HTR-8/SVneo (cell line): ENCODE measurements at regions not wholly inside any gene's neighbourhood (a gene's known extent, or its start where the extent isn't known, plus 50 kb on each side); places are given as distances from the start of the nearest gene placed in this dataset.

Experiments
- DNase-seq: peaks from one replicate; pipeline ENCODE4 v3.0.0; 2011; ENCODE audit warnings: low spot score, mixed read lengths; ENCODE audit not compliant: insufficient read length
- FAIRE-seq: peaks from 2 replicates; lab custom pipeline; 2011; peaks lifted over from hg19 to GRCh38; lab: Jason Lieb, UNC

GRCh38 chr2:65507102-65508069 is 75.0 kb upstream of the SPRED2 start:
- no peak for FAIRE-seq
- no peak for DNase-seq

DNA sequence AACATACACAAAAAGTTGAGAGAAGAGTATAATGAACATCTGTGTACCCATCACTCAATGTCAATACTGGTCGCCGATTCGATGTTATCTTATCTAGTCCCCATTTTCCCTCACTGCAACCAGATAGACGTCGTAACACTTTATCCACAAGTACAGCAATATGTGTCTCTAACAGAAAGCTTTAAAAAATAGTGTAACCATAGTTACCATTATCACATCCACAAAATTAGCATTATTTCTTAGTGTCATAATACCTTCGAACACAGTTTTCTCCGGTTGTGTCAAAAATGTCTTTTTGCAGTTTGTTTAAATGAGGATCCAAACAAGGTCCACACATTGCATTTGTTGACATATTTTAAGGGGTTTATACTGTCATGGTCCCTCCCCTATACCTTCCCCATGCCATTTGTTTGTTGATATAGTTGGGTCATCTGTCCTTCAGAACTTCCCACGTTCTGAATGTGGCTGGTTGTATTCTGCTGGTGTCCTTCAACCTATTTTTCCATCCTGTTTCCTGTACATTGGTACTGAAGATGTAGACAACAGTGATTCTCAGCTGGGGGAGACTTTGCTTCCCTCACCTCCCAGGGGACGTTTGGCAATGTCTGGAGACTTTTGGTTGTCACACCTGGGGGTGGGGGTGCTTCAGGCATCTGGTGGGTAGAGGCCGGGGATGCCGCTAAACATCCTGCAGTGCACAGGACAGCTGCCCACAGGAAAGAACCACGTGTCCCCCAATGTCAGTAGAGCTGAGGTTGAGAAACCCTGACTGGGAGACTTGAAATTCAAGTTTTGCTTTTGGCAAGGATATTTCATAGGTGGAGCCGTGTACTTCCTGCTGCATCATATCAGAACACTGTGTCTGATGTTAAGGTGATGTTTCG is 72.7 kb upstream of the SPRED2 start:
- no peak for DNase-seq
- FAIRE-seq = no peak

GRCh38 chr2:65504201-65504600 is 71.8 kb upstream of the SPRED2 start:
- FAIRE-seq = no peak
- no peak for DNase-seq

DNA sequence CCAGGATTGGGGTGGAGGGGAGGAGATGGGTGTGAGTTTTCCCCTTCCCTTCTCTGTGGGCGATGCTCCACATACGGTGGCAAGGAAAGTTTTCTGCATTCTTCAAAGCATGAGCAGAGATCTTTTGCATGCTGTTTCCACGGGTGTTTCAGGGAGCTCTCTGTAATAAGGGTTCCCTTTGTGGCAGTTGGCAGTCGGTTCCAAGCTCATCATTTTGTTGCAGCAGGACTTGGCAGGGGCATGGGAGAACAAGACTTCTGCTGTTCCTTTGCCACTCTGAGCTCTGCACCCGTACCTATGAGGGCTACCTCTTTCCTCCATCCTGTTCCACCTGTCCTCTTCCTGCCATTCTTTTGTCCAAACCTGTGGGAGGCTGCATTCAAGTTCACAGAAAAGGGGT is 71.3 kb upstream of the SPRED2 start:
- FAIRE-seq = no peak
- DNase-seq = no peak

GRCh38 chr2:65501836-65502235 is 69.4 kb upstream of the SPRED2 start:
- no peak for DNase-seq
- no peak for FAIRE-seq

- FAIRE-seq (no peak), DNase-seq (no peak)
Observed at GRCh38 chr2:65501074-65501473, 68.7 kb upstream of the SPRED2 start.

- DNase-seq = no peak
- no peak for FAIRE-seq
Observed at GRCh38 chr2:65500310-65501040, 68.1 kb upstream of the SPRED2 start.

DNA sequence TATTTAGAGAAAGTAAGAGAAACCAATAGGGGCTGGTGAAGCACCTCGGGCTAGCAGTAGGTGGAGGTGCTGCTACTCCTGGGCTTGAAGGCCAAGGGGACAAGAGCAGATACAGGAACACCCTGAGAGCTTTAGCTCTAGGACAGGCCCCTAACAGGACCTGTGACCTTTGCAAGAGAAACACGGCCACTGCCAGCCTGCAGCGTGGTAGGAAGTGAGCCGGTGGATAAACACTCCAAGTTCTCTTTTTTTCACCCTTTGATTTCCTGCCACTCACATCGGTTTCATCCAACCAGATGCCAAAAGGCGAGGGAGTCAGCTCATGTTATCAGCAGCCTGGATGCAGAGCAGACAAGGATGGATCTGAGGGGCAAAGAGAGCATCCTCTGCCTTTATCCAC is 66.8 kb upstream of the SPRED2 start:
- no peak for DNase-seq
- FAIRE-seq = no peak

GRCh38 chr2:65498396-65498795 is 66.0 kb upstream of the SPRED2 start:
- no peak for FAIRE-seq

GRCh38 chr2:65495251-65495877 is 63.0 kb upstream of the SPRED2 start:
- FAIRE-seq = no peak
- DNase-seq = no peak

More at GRCh38 chr2:65498396-65498795, 66.0 kb upstream of the SPRED2 start:
- no peak for DNase-seq

GRCh38 chr2:65494078-65494477 is 61.7 kb upstream of the SPRED2 start:
- FAIRE-seq = no peak

DNA sequence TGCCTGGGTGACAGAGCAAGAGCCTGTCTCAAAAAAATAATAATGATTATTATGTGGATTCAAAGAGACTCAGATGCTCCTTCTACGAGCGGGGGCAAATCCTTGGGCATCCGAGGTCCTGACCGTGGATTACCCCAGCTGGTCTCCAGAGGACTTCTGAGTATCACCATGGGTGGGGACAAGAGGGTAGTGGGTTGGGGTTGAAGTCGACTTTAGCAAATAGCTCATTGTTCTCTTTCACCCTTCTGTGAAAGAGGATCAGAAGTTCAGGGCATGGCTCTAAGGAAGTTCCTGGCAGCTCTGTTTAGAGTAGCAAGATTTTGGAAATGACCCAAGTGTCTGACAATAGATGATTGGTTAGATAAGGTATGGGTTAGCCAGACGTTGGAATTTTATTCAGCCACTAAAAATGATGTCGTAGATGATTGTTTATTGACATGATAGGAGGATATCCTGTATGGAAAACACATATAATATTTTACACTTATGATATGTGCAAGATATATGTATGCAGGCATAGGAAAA is 59.0 kb upstream of the SPRED2 start:
- FAIRE-seq (no peak), DNase-seq (no peak)

More at GRCh38 chr2:65494078-65494477, 61.7 kb upstream of the SPRED2 start:
- no peak for DNase-seq

- no peak for FAIRE-seq
Observed at GRCh38 chr2:65490222-65490621, 57.8 kb upstream of the SPRED2 start.

DNA sequence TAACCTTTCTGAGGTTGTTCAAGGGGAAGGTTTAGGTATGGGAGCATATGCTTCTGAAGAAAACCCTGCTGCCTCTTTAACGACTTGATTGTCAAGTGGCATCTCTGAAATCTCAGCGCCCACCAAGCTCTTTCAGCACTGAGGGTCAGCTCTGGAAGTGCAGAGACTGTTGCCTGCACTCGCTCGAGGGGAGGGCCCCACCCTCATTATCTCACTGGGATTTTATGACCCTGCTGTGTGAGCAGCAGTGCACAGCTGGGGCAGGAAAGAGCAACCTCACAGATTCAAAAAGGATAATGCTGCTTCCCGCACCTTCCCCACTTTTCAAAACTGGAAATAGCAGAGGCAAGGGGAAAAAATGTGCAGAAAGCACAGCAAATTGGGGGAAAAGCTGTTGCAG is 56.9 kb upstream of the SPRED2 start:
- FAIRE-seq (no peak), DNase-seq (no peak)

More at GRCh38 chr2:65490222-65490621, 57.8 kb upstream of the SPRED2 start:
- no peak for DNase-seq

GRCh38 chr2:65488527-65488926 is 56.1 kb upstream of the SPRED2 start:
- FAIRE-seq (no peak), DNase-seq (no peak)

DNA sequence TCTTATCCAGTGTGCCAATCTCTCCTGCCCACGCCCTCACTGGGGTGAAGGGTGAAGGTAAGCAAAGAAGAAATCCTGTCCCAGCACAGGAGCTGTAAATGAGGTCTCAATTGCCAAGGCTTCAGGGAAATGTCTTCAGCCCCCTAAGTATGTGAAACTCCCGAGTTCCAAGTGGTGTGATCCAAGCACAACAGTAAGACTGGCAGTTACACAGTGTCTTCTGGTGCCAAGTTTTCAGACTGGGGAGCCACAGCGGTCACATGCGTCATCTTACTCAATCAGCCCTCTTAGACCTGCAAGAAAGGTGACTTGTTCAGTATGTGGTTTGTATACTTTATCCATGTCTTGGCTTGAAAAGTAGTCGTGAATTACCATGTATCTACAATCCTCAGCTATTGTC is 55.0 kb upstream of the SPRED2 start:
- DNase-seq (no peak), FAIRE-seq (no peak)

DNA sequence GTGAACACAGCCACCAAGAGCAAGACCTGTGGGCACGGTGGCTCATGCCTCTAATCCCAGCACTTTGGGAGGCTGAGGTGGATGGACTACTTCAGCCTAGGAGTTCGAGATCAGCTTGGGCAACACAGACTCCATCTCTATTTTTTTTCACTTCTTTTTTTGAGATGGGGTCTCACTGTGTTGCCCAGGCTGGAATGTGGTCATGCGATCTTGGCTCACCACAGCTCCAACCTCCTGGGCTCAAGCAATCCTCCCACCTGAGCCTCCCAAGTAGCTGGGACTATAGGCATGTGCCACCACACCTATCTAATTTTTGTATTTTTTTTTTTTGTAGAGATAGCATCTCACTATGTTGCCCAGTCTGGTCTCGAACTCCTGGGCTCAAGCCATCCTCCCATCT is 54.4 kb upstream of the SPRED2 start:
- FAIRE-seq (no peak), DNase-seq (no peak)

- DNase-seq (no peak), FAIRE-seq (no peak)
Observed at GRCh38 chr2:65486282-65486681, 53.9 kb upstream of the SPRED2 start.

- DNase-seq = no peak
- no peak for FAIRE-seq
Observed at GRCh38 chr2:65485839-65486238, 53.4 kb upstream of the SPRED2 start.

DNA sequence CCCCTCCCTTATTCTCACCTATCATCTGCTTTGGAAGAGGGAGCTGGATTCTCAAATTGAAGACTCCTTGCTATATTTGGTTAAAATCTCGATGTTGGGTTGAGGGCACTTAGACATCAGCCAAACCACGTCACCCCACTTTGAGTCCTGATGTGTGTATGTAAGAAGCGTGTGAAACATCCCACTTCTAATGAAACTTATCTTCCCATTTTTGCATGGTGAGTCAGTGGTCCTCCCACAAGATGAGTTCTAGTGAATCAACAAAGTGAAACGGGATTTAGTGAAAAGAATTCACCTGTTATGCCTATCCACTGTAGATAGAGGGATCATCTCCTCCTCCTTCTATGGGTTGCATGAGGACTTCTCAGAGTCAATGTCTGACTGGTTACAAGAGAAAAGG is 51.4 kb upstream of the SPRED2 start:
- FAIRE-seq (no peak), DNase-seq (peak; percentile 13)
